ENCODE measurements at regions not wholly inside any gene's neighbourhood (a gene's known extent, or its start where the extent isn't known, plus 50 kb on each side); places are given as distances from the start of the nearest gene placed in this dataset.

- TF ChIP-seq, protein P1, sequence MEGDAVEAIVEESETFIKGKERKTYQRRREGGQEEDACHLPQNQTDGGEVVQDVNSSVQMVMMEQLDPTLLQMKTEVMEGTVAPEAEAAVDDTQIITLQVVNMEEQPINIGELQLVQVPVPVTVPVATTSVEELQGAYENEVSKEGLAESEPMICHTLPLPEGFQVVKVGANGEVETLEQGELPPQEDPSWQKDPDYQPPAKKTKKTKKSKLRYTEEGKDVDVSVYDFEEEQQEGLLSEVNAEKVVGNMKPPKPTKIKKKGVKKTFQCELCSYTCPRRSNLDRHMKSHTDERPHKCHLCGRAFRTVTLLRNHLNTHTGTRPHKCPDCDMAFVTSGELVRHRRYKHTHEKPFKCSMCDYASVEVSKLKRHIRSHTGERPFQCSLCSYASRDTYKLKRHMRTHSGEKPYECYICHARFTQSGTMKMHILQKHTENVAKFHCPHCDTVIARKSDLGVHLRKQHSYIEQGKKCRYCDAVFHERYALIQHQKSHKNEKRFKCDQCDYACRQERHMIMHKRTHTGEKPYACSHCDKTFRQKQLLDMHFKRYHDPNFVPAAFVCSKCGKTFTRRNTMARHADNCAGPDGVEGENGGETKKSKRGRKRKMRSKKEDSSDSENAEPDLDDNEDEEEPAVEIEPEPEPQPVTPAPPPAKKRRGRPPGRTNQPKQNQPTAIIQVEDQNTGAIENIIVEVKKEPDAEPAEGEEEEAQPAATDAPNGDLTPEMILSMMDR (conservative IDR thresholded peaks at IDR 0.05) = no peak
- no peak for TF ChIP-seq ZFX (IDR thresholded peaks at IDR 0.05)
- H3K27ac ChIP-seq = no peak overlapping the region
These were observed 96.3 kb upstream of the SPRY2 start for GRCh38 chr13:80437231-80437630.

GRCh38 chr13:80436571-80437169, 95.7 kb upstream of the SPRY2 start:
- no peak for TF ChIP-seq ZFX (IDR thresholded peaks at IDR 0.05)
- TF ChIP-seq, protein P1 (conservative IDR thresholded peaks at IDR 0.05) = no peak
- no peak overlapping the region for H3K27ac ChIP-seq

DNA sequence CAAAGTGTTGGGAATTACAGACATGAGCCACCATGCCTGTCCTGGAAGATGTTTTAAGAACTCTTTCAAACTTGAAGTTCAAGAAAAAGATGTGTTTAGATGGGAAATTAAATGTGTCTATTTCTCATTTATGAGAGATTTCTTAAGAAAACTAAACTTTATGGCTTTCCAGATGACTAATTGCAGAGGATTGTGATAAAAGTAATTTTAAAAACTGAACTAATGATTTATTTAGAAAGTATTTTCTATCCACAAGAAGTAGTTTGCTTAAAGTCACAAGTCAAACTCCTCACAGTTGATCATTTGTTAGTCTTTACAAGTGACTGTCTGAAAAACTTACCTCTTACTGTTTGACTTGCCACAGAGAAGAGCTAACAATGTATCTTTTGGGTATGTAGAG, 89.6 kb upstream of the SPRY2 start:
- no peak overlapping the region for H3K27ac ChIP-seq
- TF ChIP-seq, protein P1 (conservative IDR thresholded peaks at IDR 0.05) = no peak
- no peak for TF ChIP-seq ZFX (IDR thresholded peaks at IDR 0.05)

DNA sequence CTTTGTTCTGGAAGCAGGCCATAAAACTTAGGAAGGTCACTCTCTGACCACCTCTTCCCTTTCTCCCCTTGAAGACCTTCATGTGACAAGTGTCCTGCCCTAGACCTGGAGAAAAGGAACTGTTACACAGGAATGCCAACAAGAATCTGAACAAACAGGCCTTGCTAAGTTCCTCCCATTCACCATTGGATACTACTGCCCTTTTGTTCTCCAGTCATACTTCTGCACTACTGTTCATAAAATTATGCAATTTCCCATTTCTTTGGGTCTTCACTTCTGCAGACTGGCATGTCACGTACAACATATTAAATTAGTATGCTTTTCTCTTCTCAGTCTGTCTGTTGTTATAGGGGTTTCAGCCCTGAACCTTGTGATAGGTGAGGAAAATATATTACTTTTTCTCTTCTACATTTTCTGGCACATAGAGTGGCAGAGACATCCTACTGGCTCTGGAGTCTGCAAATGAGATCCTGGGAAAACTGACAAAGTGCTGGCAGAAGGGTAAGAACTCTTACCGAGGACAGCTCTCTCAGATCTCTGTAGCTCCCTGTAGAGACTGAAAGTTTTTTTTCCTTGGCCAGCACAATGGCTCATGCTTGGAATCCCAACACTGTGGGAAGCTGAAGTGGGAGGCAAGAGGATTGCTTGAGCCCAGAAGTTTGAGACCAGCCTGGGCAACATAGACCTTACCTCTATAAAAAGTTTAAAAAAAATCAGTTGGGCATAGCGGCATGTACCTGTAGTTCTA, 87.6 kb upstream of the SPRY2 start:
- no peak overlapping the region for H3K27ac ChIP-seq
- TF ChIP-seq, protein P1 (conservative IDR thresholded peaks at IDR 0.05) = no peak
- no peak for TF ChIP-seq ZFX (IDR thresholded peaks at IDR 0.05)

DNA sequence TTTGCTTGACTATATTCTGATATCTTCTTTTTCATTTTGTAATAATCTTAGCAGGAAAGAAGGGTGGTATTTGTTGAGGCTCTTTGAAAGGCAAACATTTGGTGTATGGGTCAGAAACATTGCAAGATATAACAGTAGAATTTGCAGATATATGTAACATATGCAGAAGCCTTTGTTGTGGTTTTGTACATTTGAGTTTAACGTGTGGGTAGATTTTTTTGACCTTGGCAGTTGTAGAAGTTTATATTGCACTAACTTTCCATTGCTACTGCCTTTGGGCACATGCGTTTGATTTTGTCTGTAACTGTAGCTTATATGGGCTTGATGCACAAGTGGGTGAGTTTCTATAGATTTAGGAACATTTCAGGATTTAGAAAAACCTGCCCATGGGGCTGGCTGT, 78.5 kb upstream of the SPRY2 start:
- TF ChIP-seq ZFX (IDR thresholded peaks at IDR 0.05) = no peak
- TF ChIP-seq, protein P1 (conservative IDR thresholded peaks at IDR 0.05) = no peak
- no peak overlapping the region for H3K27ac ChIP-seq

DNA sequence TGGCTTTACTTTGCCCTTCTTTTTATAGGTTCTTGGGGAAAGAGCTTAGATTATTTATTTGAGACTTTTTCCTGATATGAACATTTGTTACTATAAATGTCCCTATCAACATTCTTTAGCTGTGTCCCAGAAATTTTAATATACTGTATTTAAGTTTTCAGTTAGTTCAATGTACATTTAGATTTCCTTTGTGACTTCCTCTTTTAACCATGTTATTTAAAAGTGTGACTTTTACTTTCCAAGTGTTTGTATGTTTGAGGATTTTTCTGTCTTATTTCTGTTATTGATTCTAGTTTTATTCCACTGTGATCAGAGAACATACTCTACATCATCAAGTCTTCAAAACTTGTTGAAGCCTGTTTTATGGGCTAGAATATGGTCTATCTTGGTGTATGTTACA, 72.7 kb upstream of the SPRY2 start:
- H3K27ac ChIP-seq = no peak overlapping the region
- TF ChIP-seq, protein P1 (conservative IDR thresholded peaks at IDR 0.05) = no peak
- TF ChIP-seq ZFX (IDR thresholded peaks at IDR 0.05) = no peak

- no peak overlapping the region for H3K27ac ChIP-seq
- no peak for TF ChIP-seq ZFX (IDR thresholded peaks at IDR 0.05)
- TF ChIP-seq, protein P1 (conservative IDR thresholded peaks at IDR 0.05) = peak; percentile 19; the same call in 1 of the 2 replicates
These were observed 67.3 kb upstream of the SPRY2 start for GRCh38 chr13:80408270-80408669.
